ENCODE measurements at regions not wholly inside any gene's neighbourhood (a gene's known extent, or its start where the extent isn't known, plus 50 kb on each side); places are given as distances from the start of the nearest gene placed in this dataset.

DNA sequence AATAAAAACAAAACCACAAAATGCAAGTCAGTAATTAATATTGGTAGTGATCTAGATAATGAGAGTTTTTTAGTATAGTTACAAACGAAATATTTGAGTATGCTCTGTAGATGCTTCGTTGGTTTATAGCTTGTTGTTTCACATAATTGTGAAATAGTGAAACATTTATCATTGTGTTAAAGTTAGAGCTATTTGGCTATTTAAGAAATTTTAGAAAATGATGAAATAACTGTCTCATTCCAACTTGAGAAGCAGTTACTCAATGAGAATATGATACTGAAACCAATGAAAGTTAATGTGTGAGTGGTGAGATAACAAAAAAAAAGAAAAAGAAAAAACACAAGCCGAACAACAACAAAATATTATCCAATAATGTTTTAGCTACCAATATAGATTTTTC is 475.6 kb upstream of the ZEB2 start:
- CTCF ChIA-PET = no interaction called here

DNA sequence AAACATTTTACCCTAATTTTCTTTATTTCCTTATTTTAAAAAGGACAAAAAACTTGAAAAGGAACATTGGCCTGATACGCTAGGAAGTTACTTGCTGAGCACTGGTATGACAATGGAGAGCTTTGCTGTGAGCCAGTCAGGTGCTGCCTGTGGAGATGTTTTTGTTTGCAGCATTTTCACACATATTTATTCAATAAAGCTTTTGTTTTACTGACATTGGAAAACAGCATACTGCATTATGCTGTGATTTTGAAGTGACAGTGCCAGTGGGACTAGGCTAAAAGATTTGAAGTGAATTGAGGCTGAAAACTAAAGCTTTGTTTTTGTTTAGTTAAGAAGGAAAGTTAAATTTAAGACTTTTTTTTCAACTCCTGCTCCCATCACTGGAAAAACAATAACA is 470.7 kb upstream of the ZEB2 start:
- no peaks in the 10 kb centered on the region for H3K36me3 ChIP-seq (ENCODE audit: control insufficient read depth in 2 of 2, insufficient read depth in 1 of 2, low read length in 2 of 2)
- POLR2A ChIA-PET = no interaction called here
- H3K9me3 ChIP-seq (ENCODE audit: control insufficient read depth, insufficient read depth, low read depth, low read length) = no peaks in the 10 kb centered on the region
- no peak overlapping the region for H3K4me3 ChIP-seq (ENCODE audit: low read depth, low read length)
- peaks cover 3% of the 10 kb centered on the region; the same call in 1 of the 2 replicates for H3K4me1 ChIP-seq (ENCODE audit: control insufficient read depth, insufficient read depth, low read length)
- no peak for TF ChIP-seq ZNF555 (tag by site-specific recombination; conservative IDR thresholded peaks at IDR 0.05)
- TF ChIP-seq, protein P1, sequence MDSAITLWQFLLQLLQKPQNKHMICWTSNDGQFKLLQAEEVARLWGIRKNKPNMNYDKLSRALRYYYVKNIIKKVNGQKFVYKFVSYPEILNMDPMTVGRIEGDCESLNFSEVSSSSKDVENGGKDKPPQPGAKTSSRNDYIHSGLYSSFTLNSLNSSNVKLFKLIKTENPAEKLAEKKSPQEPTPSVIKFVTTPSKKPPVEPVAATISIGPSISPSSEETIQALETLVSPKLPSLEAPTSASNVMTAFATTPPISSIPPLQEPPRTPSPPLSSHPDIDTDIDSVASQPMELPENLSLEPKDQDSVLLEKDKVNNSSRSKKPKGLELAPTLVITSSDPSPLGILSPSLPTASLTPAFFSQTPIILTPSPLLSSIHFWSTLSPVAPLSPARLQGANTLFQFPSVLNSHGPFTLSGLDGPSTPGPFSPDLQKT (IDR thresholded peaks at IDR 0.05; ENCODE audit: borderline replicate concordance, low read depth, low read length) = no peak
- TF ChIP-seq ZNF776 (tag by site-specific recombination; IDR thresholded peaks at IDR 0.05; ENCODE audit: borderline replicate concordance) = no peak
- no peak overlapping the region for H3K27ac ChIP-seq (ENCODE audit: extremely low read depth, low read depth, low read length)
- CTCF ChIA-PET = interaction anchor here (1.0 kb wide), 1 partner anchor 11 kb away, joined by 3 read pairs; no protein-coding TSS in a partner anchor

More for the DNA sequence above, 475.6 kb upstream of the ZEB2 start:
- no peak for TF ChIP-seq ZNF473 (tag by site-specific recombination; IDR thresholded peaks at IDR 0.05)
- TF ChIP-seq, protein P2, sequence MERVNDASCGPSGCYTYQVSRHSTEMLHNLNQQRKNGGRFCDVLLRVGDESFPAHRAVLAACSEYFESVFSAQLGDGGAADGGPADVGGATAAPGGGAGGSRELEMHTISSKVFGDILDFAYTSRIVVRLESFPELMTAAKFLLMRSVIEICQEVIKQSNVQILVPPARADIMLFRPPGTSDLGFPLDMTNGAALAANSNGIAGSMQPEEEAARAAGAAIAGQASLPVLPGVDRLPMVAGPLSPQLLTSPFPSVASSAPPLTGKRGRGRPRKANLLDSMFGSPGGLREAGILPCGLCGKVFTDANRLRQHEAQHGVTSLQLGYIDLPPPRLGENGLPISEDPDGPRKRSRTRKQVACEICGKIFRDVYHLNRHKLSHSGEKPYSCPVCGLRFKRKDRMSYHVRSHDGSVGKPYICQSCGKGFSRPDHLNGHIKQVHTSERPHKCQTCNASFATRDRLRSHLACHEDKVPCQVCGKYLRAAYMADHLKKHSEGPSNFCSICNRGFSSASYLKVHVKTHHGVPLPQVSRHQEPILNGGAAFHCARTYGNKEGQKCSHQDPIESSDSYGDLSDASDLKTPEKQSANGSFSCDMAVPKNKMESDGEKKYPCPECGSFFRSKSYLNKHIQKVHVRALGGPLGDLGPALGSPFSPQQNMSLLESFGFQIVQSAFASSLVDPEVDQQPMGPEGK (tag by site-specific recombination; IDR thresholded peaks at IDR 0.05) = no peak
- no peak for TF ChIP-seq ZNF23 (tag by site-specific recombination; IDR thresholded peaks at IDR 0.05; ENCODE audit: borderline replicate concordance)
- no peak for TF ChIP-seq ZNF501 (tag by site-specific recombination; IDR thresholded peaks at IDR 0.05)
- TF ChIP-seq ZNF837 (tag by site-specific recombination; IDR thresholded peaks at IDR 0.05) = no peak
- no peak for TF ChIP-seq ZNF670 (tag by site-specific recombination; IDR thresholded peaks at IDR 0.05; ENCODE audit: low read depth)
- no peak for TF ChIP-seq RBAK (tag by site-specific recombination; IDR thresholded peaks at IDR 0.05)
- no peak for TF ChIP-seq ZNF404 (tag by site-specific recombination; IDR thresholded peaks at IDR 0.05)
- no peak for TF ChIP-seq ZNF433 (tag by site-specific recombination; IDR thresholded peaks at IDR 0.05; ENCODE audit: low read depth)
- no peak for TF ChIP-seq ZNF2 (tag by site-specific recombination; IDR thresholded peaks at IDR 0.05)
- TF ChIP-seq BCL11A (tag by site-specific recombination; IDR thresholded peaks at IDR 0.05; ENCODE audit: low read depth) = no peak
- TF ChIP-seq PRDM1 (tag by site-specific recombination; IDR thresholded peaks at IDR 0.05) = no peak
- no peak for TF ChIP-seq ZNF600 (tag by site-specific recombination; IDR thresholded peaks at IDR 0.05)
- TF ChIP-seq, protein P3, sequence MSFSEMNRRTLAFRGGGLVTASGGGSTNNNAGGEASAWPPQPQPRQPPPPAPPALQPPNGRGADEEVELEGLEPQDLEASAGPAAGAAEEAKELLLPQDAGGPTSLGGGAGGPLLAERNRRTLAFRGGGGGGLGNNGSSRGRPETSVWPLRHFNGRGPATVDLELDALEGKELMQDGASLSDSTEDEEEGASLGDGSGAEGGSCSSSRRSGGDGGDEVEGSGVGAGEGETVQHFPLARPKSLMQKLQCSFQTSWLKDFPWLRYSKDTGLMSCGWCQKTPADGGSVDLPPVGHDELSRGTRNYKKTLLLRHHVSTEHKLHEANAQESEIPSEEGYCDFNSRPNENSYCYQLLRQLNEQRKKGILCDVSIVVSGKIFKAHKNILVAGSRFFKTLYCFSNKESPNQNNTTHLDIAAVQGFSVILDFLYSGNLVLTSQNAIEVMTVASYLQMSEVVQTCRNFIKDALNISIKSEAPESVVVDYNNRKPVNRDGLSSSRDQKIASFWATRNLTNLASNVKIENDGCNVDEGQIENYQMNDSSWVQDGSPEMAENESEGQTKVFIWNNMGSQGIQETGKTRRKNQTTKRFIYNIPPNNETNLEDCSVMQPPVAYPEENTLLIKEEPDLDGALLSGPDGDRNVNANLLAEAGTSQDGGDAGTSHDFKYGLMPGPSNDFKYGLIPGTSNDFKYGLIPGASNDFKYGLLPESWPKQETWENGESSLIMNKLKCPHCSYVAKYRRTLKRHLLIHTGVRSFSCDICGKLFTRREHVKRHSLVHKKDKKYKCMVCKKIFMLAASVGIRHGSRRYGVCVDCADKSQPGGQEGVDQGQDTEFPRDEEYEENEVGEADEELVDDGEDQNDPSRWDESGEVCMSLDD (tag by site-specific recombination; IDR thresholded peaks at IDR 0.05) = no peak
- TF ChIP-seq ZXDB (tag by site-specific recombination; IDR thresholded peaks at IDR 0.05) = no peak
- TF ChIP-seq, protein P4, sequence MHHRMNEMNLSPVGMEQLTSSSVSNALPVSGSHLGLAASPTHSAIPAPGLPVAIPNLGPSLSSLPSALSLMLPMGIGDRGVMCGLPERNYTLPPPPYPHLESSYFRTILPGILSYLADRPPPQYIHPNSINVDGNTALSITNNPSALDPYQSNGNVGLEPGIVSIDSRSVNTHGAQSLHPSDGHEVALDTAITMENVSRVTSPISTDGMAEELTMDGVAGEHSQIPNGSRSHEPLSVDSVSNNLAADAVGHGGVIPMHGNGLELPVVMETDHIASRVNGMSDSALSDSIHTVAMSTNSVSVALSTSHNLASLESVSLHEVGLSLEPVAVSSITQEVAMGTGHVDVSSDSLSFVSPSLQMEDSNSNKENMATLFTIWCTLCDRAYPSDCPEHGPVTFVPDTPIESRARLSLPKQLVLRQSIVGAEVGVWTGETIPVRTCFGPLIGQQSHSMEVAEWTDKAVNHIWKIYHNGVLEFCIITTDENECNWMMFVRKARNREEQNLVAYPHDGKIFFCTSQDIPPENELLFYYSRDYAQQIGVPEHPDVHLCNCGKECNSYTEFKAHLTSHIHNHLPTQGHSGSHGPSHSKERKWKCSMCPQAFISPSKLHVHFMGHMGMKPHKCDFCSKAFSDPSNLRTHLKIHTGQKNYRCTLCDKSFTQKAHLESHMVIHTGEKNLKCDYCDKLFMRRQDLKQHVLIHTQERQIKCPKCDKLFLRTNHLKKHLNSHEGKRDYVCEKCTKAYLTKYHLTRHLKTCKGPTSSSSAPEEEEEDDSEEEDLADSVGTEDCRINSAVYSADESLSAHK (tag by site-specific recombination; IDR thresholded peaks at IDR 0.05) = no peak
- no peak for TF ChIP-seq ZNF623 (tag by site-specific recombination; IDR thresholded peaks at IDR 0.05)
- no peak for TF ChIP-seq ZNF121 (tag by site-specific recombination; IDR thresholded peaks at IDR 0.05)
- Histone ChIP-seq H3K9me3 (ENCODE audit: control insufficient read depth, insufficient read depth, low read depth, low read length) (no peaks in the 10 kb centered on the region), H3K4me3 (ENCODE audit: low read depth, low read length) (no peak overlapping the region), H3K27ac (ENCODE audit: extremely low read depth, low read depth, low read length) (no peak overlapping the region), H3K36me3 (ENCODE audit: control insufficient read depth in 2 of 2, insufficient read depth in 1 of 2, low read length in 2 of 2) (no peaks in the 10 kb centered on the region), H3K4me1 (ENCODE audit: control insufficient read depth, insufficient read depth, low read length) (no peaks in the 10 kb centered on the region)
- POLR2A ChIA-PET = interaction anchor here (0.6 kb wide), 1 partner anchor 135 kb away, joined by 3 read pairs; no protein-coding TSS in a partner anchor

All from HEK293 (cell line).